ENCODE measurements at regions not wholly inside any gene's neighbourhood (a gene's known extent, or its start where the extent isn't known, plus 50 kb on each side); places are given as distances from the start of the nearest gene placed in this dataset.

DNA sequence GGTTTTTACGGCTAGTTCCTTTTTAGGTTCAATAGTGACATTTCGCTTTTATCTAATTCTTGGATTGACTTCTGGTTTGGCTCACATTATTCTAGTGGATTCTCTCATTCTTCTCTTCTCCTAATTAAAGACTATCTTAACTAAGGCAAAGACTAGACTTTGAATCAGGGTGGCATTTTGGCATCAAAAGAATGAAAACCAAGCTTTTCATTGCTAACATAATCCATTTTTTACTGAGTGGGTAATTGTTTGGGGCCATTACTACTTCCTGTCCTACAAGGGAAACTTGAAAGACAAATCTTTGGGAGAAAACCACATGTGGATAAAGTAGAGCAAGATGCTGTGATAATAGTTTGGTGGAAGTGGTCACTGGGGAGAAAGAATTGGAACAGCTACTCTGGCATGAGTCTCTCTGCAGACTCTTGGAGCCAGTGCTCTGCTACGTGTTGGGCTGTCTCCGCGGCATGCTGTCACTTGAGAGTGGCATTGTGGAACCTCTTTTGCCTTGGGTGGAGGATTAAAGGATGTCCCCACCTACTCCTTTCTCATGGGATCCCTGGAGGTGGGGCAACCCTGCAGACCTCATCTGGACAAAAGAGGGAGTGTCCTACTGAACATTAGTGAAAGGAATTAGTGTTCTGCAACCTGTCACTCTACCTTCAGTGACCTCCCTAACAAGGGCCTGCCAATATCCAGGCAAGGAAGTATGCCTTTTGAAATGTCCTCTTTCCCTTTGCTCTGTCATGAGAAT lies 280.4 kb downstream of the PSAT1 start:
- TF ChIP-seq, protein P1, sequence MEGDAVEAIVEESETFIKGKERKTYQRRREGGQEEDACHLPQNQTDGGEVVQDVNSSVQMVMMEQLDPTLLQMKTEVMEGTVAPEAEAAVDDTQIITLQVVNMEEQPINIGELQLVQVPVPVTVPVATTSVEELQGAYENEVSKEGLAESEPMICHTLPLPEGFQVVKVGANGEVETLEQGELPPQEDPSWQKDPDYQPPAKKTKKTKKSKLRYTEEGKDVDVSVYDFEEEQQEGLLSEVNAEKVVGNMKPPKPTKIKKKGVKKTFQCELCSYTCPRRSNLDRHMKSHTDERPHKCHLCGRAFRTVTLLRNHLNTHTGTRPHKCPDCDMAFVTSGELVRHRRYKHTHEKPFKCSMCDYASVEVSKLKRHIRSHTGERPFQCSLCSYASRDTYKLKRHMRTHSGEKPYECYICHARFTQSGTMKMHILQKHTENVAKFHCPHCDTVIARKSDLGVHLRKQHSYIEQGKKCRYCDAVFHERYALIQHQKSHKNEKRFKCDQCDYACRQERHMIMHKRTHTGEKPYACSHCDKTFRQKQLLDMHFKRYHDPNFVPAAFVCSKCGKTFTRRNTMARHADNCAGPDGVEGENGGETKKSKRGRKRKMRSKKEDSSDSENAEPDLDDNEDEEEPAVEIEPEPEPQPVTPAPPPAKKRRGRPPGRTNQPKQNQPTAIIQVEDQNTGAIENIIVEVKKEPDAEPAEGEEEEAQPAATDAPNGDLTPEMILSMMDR (IDR thresholded peaks at IDR 0.05), result no peak
- no peak for TF ChIP-seq ZFX (IDR thresholded peaks at IDR 0.05; ENCODE audit: borderline replicate concordance)
- no peak overlapping the region for H3K27ac ChIP-seq

DNA sequence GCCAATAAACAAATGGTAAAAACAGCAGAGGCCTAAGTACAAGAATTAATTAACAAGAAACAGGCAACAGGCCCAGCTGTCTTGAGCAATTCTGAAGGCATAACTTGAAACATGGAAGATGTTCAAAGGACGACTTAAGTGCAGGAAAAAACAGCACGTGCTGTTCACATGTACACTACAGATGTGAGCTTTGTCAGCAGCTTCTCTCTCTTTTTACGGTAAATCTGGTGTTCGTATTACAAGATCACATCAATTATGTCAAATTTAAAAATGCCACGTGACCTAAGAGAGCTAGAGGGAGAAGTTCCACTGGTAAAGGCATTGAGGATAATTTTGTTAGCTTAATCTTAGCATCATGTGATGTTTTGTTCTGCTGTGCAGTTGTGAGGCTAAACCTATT lies 281.1 kb downstream of the PSAT1 start:
- H3K27ac ChIP-seq, result no peak overlapping the region
- TF ChIP-seq ZFX (IDR thresholded peaks at IDR 0.05; ENCODE audit: borderline replicate concordance), result no peak
- TF ChIP-seq, protein P1 (IDR thresholded peaks at IDR 0.05), result no peak

DNA sequence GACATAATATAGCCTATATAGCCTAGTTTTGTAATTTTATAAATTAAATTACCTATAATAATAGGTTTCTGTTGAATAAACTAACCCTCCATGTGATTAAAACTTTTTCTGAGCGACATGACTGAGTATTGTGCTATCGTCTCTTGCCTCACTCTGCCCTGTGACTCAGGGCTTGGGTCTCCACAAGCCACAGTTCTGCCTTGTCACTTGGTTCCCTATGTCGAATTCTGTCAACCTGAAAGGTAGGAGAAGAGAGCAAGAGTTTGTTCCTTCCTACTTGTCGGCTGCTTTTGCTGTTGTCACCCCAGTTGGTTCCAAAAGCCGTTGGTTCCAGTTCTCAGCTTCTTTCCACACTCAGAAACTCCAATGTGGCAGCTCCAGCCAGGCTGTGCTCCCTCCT lies 285.9 kb downstream of the PSAT1 start:
- no peak for TF ChIP-seq ZFX (IDR thresholded peaks at IDR 0.05; ENCODE audit: borderline replicate concordance)
- H3K27ac ChIP-seq, result no peak overlapping the region

DNA sequence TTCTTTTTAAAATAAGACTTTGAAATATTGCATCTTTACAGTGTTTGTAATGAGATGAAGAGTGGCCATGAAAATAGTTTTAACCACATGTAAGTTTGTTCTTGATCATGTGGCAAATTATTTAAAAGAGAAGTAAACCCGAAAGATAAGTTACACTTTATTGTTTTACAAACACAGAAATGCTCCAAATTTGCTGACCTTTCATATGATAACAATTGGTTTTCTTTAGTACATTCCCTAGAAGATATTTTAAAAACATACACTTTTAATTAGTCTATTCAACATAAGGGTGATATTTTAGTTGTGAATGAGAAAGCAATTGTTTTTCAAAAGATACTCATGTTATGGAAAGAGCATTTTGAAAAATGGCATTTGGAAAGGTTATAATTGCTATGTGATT lies 287.7 kb downstream of the PSAT1 start:
- TF ChIP-seq ZFX (IDR thresholded peaks at IDR 0.05; ENCODE audit: borderline replicate concordance), result no peak
- TF ChIP-seq, protein P1 (IDR thresholded peaks at IDR 0.05), result no peak
- no peak overlapping the region for H3K27ac ChIP-seq

DNA sequence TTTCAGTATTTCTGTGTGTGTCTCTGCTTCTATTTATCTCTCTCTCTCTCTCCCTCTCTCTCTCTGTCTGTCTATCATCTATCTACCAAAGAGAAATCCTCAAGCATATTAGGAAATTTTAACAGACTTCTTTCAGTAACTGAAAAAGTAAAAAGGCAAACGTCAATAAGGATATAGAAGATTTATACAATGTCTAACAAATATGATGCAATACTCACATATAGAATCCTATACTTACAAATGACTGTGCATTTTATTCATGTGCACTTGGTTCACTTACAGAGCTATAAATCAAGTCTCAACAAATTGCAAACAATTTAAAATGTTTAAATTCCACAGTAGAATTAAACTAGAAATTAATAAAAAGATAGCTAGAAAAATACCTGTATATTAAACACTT lies 289.0 kb downstream of the PSAT1 start:
- no peak overlapping the region for H3K27ac ChIP-seq
- no peak for TF ChIP-seq ZFX (IDR thresholded peaks at IDR 0.05; ENCODE audit: borderline replicate concordance)
- TF ChIP-seq, protein P1 (IDR thresholded peaks at IDR 0.05), result no peak

DNA sequence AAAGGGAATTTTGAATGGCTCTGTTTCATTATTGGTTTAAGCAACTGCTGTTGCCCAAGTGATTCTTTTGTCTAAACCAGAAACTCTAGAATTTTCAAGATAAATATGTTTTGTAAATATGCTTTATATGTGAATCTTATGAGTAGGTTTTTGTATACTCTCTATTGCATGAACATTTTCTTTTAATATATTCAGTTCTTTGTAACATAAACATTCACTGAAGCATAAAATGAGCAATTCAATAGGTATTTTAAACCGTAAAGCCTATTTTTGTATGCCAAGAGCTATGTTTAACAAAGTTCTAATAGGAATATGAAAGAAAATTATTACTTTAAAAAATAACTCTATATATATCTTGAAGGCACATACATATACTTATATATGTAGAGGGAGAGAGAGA lies 293.1 kb downstream of the PSAT1 start:
- no peak overlapping the region for H3K27ac ChIP-seq
- TF ChIP-seq, protein P1 (IDR thresholded peaks at IDR 0.05), result no peak
- TF ChIP-seq ZFX (IDR thresholded peaks at IDR 0.05; ENCODE audit: borderline replicate concordance), result no peak

DNA sequence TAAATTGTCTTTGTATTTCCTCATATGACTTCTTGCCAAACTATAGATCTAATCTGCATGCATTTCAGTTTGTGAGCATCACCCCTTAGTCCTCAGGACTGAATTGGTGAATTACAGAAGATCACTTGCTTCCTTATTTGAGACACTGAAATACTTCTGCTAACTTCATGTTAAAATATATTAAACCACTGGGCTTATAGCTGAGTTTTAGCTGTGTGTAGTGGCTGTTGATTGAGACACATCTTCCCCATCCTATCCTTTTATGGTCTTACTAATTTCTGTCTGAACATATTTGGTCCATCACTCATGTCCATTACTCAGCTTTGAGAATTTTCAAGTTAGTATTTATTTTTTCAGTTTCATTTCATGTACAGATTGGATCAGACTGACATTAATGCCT lies 295.9 kb downstream of the PSAT1 start:
- no peak overlapping the region for H3K27ac ChIP-seq
- no peak for TF ChIP-seq ZFX (IDR thresholded peaks at IDR 0.05; ENCODE audit: borderline replicate concordance)
- TF ChIP-seq, protein P1 (IDR thresholded peaks at IDR 0.05), result no peak

Data from 22Rv1 (cell line).